HCT116 (cell line): ENCODE measurements at regions not wholly inside any gene's neighbourhood (a gene's known extent, or its start where the extent isn't known, plus 50 kb on each side); places are given as distances from the start of the nearest gene placed in this dataset.

Experiments
- ATAC-seq: fragments of 200-7000 bp; cut with Tn5 transposase; 2 replicates; pipeline ENCODE4 v1.9.1; 2020; ENCODE audit warnings: mild to moderate bottlenecking, moderate library complexity
- BruUV-seq: library from RNA; stranded (reverse); fragments of 400-500 nt; replicated peaks from 2 replicates; lab custom pipeline; 2021; lab: Mats Ljungman, UMichigan
- CTCF ChIA-PET: fragments of 300-600 bp; sonication (Branson Sonifier 250); formaldehyde crosslinking; loops from one replicate; lab custom pipeline; 2021; ENCODE audit warnings: antibody characterized with exemption; lab: Charles Lee
- POLR2A ChIA-PET: fragments of 300-600, 350-600 bp; sonication (Branson Sonifier 250); formaldehyde crosslinking; loops from one replicate; lab custom pipeline; 2021; ENCODE audit warnings: antibody characterized with exemption; lab: Charles Lee
- RAD21 ChIA-PET, 2 experiments: fragments of 300-600 bp; sonication (Branson Sonifier 250); formaldehyde crosslinking; loops; one replicate each; lab custom pipeline; 2023; ENCODE audit warnings: low total read pairs in 2 of 2; ENCODE audit not compliant: uncharacterized antibody in 2 of 2, unreplicated experiment in 2 of 2, low non-redundant PET in 1 of 2; lab: Charles Lee
- DNase-seq: peaks from one replicate; pipeline ENCODE4 v3.0.0-alpha.2; 2010; ENCODE audit warnings: low read depth, low spot score
- H2AFZ ChIP-seq: fragments of 200-600 bp; shearing (Covaris generic), sonication (generic); 2 replicates; pipeline ENCODE4 v1.6.1; 2017; ENCODE audit warnings: low read depth, mixed run types, mixed read lengths, antibody characterized with exemption, low read length; ENCODE audit not compliant: poor library complexity, severe bottlenecking
- H3K27ac ChIP-seq: 2 replicates; pipeline ENCODE4 v1.5.1; 2012; ENCODE audit warnings: low read depth, low read length
- H3K27me3 ChIP-seq: fragments of 200-600 bp; sonication (generic); 2 replicates; pipeline ENCODE4 v1.6.1; 2016; ENCODE audit warnings: mixed run types, low read length, mixed read lengths; ENCODE audit not compliant: insufficient read depth
- H3K36me3 ChIP-seq, 2 experiments: fragments of 200-500 bp in 1 of 2; fragments of 200-600 bp in 1 of 2; sonication (Bioruptor generic) in 1 of 2; sonication (generic) in 1 of 2; 2 replicates each; pipeline versions ENCODE4 v1.5.1 to v1.6.1; 2014 to 2016; ENCODE audit warnings: low read length in 2 of 2, inconsistent platforms in 1 of 2, mixed read lengths in 1 of 2, mixed run types in 1 of 2; ENCODE audit not compliant: insufficient read depth in 2 of 2, control insufficient read depth in 1 of 2
- H3K4me1 ChIP-seq, 2 experiments: fragments of 200-600 bp in 1 of 2; sonication (generic) in 1 of 2; 2 replicates each; pipeline versions ENCODE4 v1.5.1 to v1.6.1; 2012 to 2017; ENCODE audit warnings: low read length in 2 of 2, inconsistent platforms in 1 of 2, mild to moderate bottlenecking in 1 of 2, mixed read lengths in 1 of 2, mixed run types in 1 of 2, moderate library complexity in 1 of 2; ENCODE audit not compliant: insufficient read depth in 2 of 2, control insufficient read depth in 1 of 2
- H3K4me2 ChIP-seq: fragments of 200-600 bp; sonication (generic); 2 replicates; pipeline ENCODE4 v1.6.1; 2017; ENCODE audit warnings: mixed run types, low read length, mixed read lengths
- H3K4me3 ChIP-seq, 2 experiments: fragments of 200-600 bp in 1 of 2; sonication (generic) in 1 of 2; replicated peaks in 1 of 2; 2 replicates each; pipeline ENCODE4 v1.5.1; 2011 to 2016; ENCODE audit warnings: low read length in 2 of 2, control low read depth in 1 of 2, low read depth in 1 of 2, mild to moderate bottlenecking in 1 of 2, mixed read lengths in 1 of 2, mixed run types in 1 of 2
- H3K79me2 ChIP-seq: fragments of 200-600 bp; sonication (generic); 2 replicates; pipeline ENCODE4 v1.6.1; 2017; ENCODE audit warnings: mild to moderate bottlenecking, mixed run types, low read length, moderate library complexity, mixed read lengths; ENCODE audit not compliant: insufficient read depth
- H3K9ac ChIP-seq: fragments of 200-600 bp; sonication (generic); 2 replicates; pipeline ENCODE4 v1.6.1; 2016; ENCODE audit warnings: low read length, mixed read lengths
- H3K9me2 ChIP-seq: fragments of 200-600 bp; sonication (generic), shearing (Covaris generic); 2 replicates; pipeline ENCODE4 v1.6.1; 2017; ENCODE audit warnings: mixed run types, mild to moderate bottlenecking, moderate library complexity; ENCODE audit not compliant: insufficient read depth
- H3K9me3 ChIP-seq, 2 experiments: fragments of 200-500 bp in 1 of 2; fragments of 200-600 bp in 1 of 2; sonication (Bioruptor generic) in 1 of 2; sonication (generic) in 1 of 2; 2 replicates each; pipeline ENCODE4 v1.6.1; 2014 to 2017; ENCODE audit warnings: low read length in 2 of 2, mixed read lengths in 2 of 2, inconsistent platforms in 1 of 2, low read depth in 1 of 2, mild to moderate bottlenecking in 1 of 2, mixed run types in 1 of 2, moderate library complexity in 1 of 2; ENCODE audit not compliant: control insufficient read depth in 1 of 2, insufficient read depth in 1 of 2
- H4K20me1 ChIP-seq: fragments of 200-600 bp; sonication (generic), shearing (Covaris generic); 2 replicates; pipeline ENCODE4 v1.6.1; 2017; ENCODE audit warnings: mixed run types, mild to moderate bottlenecking, moderate library complexity; ENCODE audit not compliant: insufficient read depth
- ATF3 ChIP-seq: IDR thresholded peaks from 2 replicates; pipeline ENCODE4 v1.6.1; 2012
- CBX3 ChIP-seq: IDR thresholded peaks from 2 replicates; pipeline ENCODE4 v1.6.1; 2012; ENCODE audit warnings: low read depth
- CEBPB ChIP-seq: IDR thresholded peaks from 2 replicates; pipeline ENCODE4 v1.6.1; 2012; ENCODE audit warnings: low read depth
- CTCF ChIP-seq, 3 experiments: fragments of 200-600 bp in 1 of 3; sonication (generic) in 1 of 3; IDR thresholded peaks in 2 of 3; conservative IDR thresholded peaks in 1 of 3; 2 replicates each; pipeline ENCODE4 v1.5.1; 2012 to 2017; ENCODE audit warnings: low read depth in 2 of 3, low read length in 2 of 3, antibody characterized with exemption in 1 of 3, borderline replicate concordance in 1 of 3, control low read depth in 1 of 3, mild to moderate bottlenecking in 1 of 3, mixed read lengths in 1 of 3, mixed run types in 1 of 3, moderate library complexity in 1 of 3; ENCODE audit not compliant: insufficient read depth in 1 of 3
- ELF1 ChIP-seq: IDR thresholded peaks from 2 replicates; pipeline ENCODE4 v1.6.1; 2012; ENCODE audit warnings: low read depth, borderline replicate concordance
- EZH2 ChIP-seq: fragments of 200-600 bp; sonication (generic); IDR thresholded peaks from 2 replicates; pipeline ENCODE4 v1.6.1; 2017; ENCODE audit warnings: antibody characterized with exemption, mixed run types
- EZH2phosphoT487 ChIP-seq: fragments of 200-600 bp; IDR thresholded peaks from 2 replicates; pipeline ENCODE4 v1.6.1; 2018; ENCODE audit warnings: antibody characterized with exemption, borderline replicate concordance
- JUND ChIP-seq: IDR thresholded peaks from 2 replicates; pipeline ENCODE4 v1.6.1; 2012
- POLR2A ChIP-seq: IDR thresholded peaks from 2 replicates; pipeline ENCODE4 v1.7.0; 2011; ENCODE audit warnings: borderline replicate concordance; ENCODE audit not compliant: insufficient read depth, insufficient read length; ENCODE audit errors: extremely low read depth
- RAD21 ChIP-seq: IDR thresholded peaks from 2 replicates; pipeline ENCODE4 v1.6.1; 2012; ENCODE audit warnings: low read depth, mild to moderate bottlenecking
- REST ChIP-seq: IDR thresholded peaks from 2 replicates; pipeline ENCODE4 v1.6.1; 2012; ENCODE audit warnings: low read depth
- SIN3A ChIP-seq: IDR thresholded peaks from 2 replicates; pipeline ENCODE4 v1.6.1; 2012; ENCODE audit warnings: low read depth
- SP1 ChIP-seq: IDR thresholded peaks from 2 replicates; pipeline ENCODE4 v1.6.1; 2012; ENCODE audit warnings: low read depth
- SRF ChIP-seq: IDR thresholded peaks from 2 replicates; pipeline ENCODE4 v1.6.1; 2012; ENCODE audit warnings: low read depth
- YY1 ChIP-seq: IDR thresholded peaks from 2 replicates; pipeline ENCODE4 v1.6.1; 2011; ENCODE audit warnings: low read length, low read depth, moderate library complexity, mild to moderate bottlenecking; ENCODE audit not compliant: insufficient replicate concordance; ENCODE audit errors: extremely low read depth
- ZBTB33 ChIP-seq: IDR thresholded peaks from 2 replicates; pipeline ENCODE4 v1.6.1; 2011; ENCODE audit warnings: mild to moderate bottlenecking, low read length, moderate library complexity; ENCODE audit not compliant: insufficient replicate concordance; ENCODE audit errors: extremely low read depth
- ZFX ChIP-seq: fragments of 450-650 bp; IDR thresholded peaks from 2 replicates; pipeline ENCODE4 v1.6.1; 2017
- ZNF274 ChIP-seq: fragments of 200-500 bp; sonication (Bioruptor generic); IDR thresholded peaks from 2 replicates; pipeline ENCODE4 v1.6.1; 2014; ENCODE audit warnings: mild to moderate bottlenecking, low read depth, low read length, inconsistent platforms
- intact Hi-C: fragments of 100-400 bp; cut with micrococcal nuclease; formaldehyde crosslinking; loops from 2 replicates; pipeline ENCODE4 v1.10.0; 2022

- no peak for DNase-seq
- no peak overlapping the region for H2AFZ ChIP-seq
Measured at GRCh38 chr16:79713609-79714309, 113.2 kb upstream of the MAF start.

More at GRCh38 chr16:79713609-79714309, 113.2 kb upstream of the MAF start:
- Histone ChIP-seq H3K36me3 (no peaks in the 10 kb centered on the region), H3K4me3 (no peak overlapping the region), H3K9me3 (peaks cover 31 to 70% of the 10 kb centered on the region in 2 experiments; a peak in 3 of 4 replicates), H3K9me2 (no peaks in the 10 kb centered on the region), H3K27me3 (no peaks in the 10 kb centered on the region), H3K4me1 (no peaks in the 10 kb centered on the region), H3K4me2 (no peak overlapping the region), H3K27ac (no peak overlapping the region), H3K9ac (no peak overlapping the region), H3K79me2 (no peaks in the 10 kb centered on the region), H4K20me1 (no peaks in the 10 kb centered on the region)
- TF ChIP-seq CTCF (IDR thresholded peaks at IDR 0.05 in 2 of 3, conservative IDR thresholded peaks at IDR 0.05 in 1 of 3; ENCODE audit: borderline replicate concordance in 1 of 3, insufficient read depth in 1 of 3, low read depth in 2 of 3, low read length in 2 of 3) = no peak
- no peak for TF ChIP-seq ZNF274
- TF ChIP-seq EZH2phosphoT487 = no peak
- TF ChIP-seq REST = no peak
- TF ChIP-seq POLR2A = no peak
- no peak for TF ChIP-seq JUND
- no peak for TF ChIP-seq YY1
- TF ChIP-seq ATF3 = no peak
- no peak for TF ChIP-seq CBX3
- no peak for TF ChIP-seq SP1
- TF ChIP-seq SIN3A = no peak
- TF ChIP-seq CEBPB = no peak
- TF ChIP-seq EZH2 = no peak
- no peak for TF ChIP-seq ZBTB33
- TF ChIP-seq RAD21 = no peak
- TF ChIP-seq SRF = no peak
- no peak for TF ChIP-seq ZFX
- no peak for TF ChIP-seq ELF1
- no TSS peak for BruUV-seq
- no peak for ATAC-seq
- RAD21 ChIA-PET = no interaction called here
- CTCF ChIA-PET = no interaction called here
- POLR2A ChIA-PET = no interaction called here
- intact Hi-C loops = no loop called here
